DMS 273 (cell line): ENCODE measurements at regions not wholly inside any gene's neighbourhood (a gene's known extent, or its start where the extent isn't known, plus 50 kb on each side); places are given as distances from the start of the nearest gene placed in this dataset.
"Not testable (repeated sequence)": the region's sequence is repeated elsewhere in the genome, so short reads cannot be mapped to it uniquely, and the experiment has no call there.

Source experiments
- DNase-seq: peaks from one replicate; lab custom pipeline; 2025; ENCODE audit not compliant: unreplicated experiment; lab: John Stamatoyannopoulos, UW

DNA sequence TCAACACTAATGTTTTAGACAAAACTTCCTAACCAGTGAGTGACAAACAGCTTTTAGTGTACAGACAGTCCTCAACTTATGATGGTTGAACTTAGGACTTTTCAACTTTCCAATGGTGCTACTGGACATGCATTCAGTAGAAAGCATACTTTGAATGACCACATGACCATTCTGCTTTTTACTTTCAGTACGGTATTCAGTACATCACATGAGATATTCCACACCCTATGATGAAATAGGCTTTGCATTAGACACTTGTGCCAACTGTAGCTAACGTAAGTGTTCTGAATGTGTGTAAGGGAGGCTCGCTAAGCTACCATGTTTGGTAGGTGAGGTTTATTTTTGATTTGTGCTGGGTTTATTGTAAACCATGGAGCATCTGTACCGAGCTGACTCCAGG, 113.7 kb downstream of the WNT7A start:
- DNase-seq: no peak

DNA sequence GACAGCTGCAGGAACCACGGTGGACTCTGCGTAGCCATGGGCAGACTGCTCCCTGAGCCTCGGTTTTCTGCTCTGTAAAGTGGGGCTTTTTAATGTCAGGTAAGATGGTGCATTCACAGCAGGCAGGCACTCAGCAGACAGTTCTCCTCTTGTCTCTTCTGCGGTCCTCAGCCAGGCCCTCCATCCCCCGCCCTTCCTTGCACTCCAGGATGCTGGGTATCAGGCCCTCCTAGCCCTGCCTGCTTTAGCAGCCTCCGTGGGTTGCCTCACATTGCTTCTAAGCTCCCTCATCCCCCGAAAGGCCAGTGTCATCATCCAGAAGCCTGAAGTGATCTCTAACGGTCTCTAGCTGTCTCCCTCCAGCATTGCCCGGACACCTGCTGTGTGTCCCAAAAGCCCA, 115.7 kb downstream of the WNT7A start:
- DNase-seq: no peak

DNA sequence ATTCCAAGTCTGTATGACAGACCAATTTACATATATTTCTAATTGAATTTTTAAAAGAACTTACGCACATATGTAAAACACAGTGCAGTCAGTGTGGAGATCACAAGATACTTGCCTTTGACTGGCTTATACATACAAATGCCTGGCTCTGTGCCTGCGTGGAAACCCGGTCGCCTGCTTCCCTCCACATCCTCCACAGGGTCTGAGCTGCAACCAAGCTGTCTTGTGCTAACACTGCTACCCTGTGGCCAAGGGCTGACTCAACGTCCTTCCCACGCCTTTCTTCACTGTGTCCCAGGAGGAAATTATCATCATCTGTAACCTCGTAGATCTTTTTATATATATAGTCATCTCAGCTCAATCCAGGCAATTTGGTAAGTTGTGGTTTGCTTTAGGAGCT, 117.0 kb downstream of the WNT7A start:
- DNase-seq: no peak

DNA sequence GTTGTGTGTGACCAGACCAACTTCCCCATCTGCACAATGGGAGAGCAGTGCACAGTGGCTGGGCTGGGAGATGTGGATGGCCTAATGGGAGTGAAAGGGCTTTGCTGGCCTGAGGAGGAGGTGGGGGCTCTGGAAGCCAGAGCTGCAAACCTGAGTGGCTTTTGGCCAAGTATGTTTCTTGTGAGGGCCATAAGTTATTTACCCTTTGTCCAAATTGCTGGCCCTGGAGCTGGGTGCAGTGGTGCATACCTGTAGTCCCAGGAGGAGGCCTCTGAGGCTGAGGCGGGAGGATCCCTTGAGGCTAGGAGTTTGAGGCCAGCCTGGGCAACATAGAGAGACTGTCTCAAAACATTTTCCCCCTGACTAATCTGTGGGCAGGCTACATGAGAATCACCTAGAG, 129.1 kb downstream of the WNT7A start:
- no peak for DNase-seq

DNA sequence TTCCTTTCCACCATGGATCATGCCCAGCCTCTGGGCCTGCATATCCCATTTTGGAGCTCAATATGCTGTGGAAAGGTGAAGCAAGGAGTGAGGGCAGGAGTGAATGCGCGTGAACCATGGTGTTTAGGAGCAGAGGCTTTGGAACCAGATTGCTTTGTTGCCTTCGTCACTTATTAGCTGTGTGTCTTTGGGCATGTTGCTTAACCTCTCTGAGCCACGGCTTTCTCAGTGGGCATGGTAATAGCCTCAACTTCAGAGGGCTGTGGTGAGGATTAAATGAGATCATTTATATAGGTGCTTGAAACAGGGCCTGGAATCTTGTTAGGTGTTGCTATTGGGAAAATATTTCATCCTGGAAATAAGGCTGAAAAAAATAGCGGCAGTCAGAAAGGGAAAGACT, 129.7 kb downstream of the WNT7A start:
- DNase-seq: no peak

DNA sequence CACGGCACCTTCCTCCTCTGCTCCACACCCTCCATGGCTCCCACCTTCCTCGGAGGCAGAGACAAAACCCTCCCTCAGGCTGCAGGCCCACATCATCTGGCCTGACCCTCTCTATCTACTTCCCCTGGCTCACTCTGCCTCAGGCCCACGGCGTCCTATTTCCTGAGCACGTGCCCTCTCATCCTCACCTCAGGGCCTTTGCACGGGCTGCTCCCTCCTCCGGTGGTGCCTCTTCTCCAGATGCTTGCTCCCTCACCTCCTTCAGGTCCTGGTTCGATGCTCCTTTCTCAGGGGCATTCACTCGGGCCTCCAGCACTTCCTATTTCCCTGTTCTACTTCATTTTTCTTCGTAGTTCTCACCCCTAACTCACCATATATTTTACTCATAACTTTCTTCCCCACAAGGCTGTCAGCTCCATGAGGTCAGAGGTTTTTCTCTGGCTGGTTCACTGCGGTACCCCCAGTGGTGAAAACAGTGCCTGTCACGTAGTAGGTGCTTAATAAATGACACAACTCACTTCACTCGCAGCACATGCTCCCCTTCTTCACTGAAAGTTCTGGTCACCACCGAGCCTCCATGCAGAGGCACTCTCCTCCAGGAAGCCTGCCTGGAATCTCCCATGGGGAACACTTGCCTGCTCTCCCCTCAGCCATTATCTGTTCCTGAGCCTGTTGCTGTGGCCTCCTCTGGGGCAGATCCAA, 130.7 kb downstream of the WNT7A start:
- no peak for DNase-seq

DNA sequence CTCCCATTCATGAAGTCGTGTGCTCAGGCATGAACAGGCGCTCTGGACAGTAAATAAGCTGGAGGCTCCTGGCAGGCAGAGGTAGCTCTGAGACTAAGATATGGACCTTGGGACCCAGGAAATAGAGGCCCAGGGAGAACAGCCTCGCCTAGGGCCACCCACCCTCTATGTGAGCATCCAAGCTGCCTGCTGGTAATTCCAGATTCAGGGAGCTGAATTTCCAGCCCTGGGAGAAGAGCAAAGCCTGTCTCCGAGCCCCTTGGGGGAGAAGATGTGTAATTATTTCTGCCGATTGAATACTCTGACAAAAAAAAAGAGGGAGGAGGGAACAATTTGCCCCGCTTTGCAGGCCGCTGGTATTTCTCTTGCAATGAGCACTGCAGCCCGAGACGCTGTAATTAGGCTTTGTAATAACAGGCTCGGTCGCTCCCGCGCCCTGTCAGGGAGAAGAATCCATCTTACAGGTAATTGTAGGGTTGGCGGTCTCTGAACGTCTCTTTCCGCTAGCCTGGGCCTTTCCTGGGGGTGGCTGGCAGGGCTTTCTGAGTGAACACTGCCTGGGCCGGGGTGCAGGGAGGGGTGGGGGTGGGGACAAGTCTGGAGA, 131.5 kb downstream of the WNT7A start:
- DNase-seq: no peak

DNA sequence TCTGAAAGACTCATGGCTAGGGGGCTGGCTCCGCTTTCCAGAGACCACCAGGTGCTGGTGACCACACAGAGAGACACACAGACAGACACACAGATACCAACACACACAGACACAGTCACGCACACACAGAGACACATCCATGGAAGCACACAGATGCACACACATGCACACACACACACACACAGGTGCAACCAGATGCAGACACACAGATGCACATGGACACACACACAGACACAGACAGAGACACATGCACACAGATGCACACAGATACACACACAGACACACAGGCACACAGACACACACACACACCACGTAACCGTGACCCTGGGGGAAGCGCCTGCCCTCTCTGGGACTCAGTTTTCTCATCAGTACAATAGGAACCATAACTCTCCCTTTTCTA, 132.2 kb downstream of the WNT7A start:
- DNase-seq: no peak

DNA sequence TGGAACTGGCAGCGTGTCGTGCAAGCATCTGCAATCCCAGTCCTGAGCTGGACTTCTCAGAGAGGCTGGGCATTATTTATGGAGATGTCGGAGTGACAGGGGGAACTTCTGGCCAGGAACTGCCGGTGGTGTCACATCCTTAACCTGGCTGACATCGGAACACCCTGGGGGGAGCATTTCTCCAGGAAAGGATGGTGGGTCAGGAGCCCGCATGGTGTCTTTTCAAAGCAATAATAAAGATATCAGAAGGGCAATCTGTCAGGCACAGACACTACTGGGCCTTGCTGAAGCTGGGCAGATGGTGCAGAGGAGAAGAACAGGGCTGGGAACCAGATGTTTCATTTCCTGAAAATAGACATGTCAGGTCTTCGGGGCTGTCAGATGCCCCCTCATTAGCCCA, 133.5 kb downstream of the WNT7A start:
- peak; percentile 48 for DNase-seq

DNA sequence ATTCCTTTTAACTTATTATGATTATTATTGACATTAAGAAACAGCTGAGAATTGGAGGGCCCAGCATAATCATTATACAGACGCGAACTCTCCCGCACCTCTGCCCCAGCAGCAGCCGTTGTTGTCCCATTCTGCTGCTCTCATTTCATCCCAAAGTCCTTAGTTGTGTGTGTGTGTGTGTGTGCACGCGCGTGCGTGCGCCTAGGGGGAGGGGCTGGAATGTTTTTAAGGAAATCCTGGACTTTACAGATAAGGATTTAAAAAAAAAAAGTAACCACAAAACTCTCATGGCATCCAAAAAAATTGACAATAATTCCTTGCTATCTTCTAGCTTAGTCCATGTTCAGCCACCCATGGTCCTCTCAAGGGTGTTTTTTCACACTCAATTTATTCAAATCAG, 134.2 kb downstream of the WNT7A start:
- DNase-seq: no peak

DNA sequence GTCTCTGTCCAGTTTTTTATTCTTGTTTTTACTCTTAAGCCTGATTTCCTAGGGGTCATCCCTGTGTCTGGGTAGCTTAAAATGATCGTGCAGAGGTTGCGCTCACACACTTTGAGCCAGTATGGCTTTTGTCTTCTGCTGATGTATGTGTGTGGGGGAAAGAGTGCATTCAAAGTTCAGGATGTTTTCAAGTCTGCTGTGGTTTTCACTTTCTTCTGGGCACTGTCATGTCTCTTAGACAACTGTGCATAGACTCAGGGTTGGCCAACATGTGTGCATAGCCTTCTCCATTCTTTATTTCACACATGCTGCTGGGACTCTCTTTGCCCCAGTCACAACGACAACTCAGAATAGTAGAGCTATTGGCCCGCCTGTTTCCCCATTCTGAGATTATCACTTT, 139.1 kb downstream of the WNT7A start:
- DNase-seq: no peak

DNA sequence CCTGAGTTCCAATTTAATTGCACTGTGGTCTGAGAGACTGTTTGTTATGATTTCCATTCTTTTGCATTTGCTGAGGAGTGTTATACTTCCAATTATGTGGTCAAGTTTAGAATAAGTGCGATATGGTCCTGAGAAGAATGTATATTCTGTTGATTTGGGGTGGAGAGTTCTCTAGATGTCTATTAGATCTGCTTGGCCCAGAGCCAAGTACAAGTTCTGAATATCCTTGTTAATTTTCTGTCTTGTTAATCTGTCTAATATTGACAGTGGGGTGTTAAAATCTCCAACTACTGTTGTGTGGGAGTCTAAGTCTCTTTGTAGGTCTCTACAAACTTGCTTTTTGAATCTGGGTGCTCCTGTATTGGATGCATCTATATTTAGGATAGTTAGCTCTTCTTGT, 146.1 kb downstream of the WNT7A start:
- not testable (repeated sequence) for DNase-seq

DNA sequence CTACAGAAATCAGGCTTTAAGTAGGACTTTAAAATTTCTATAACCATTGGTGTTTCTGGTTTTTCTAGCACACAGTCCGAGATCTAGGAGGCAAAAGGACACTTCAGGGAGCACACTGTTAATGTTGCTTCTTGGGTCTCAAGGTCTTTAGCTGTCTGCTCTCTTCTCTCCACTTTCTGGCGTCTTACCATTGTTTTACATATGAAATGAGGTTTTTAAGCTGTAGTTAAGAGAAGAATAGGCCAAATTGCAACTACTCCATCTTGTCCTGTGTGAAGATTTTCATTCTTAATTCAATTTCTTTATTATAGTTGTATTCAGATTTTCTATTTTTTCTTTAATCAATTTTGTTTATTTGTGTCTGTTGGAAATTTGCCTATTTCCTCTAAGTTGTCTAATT, 151.4 kb downstream of the WNT7A start:
- no peak for DNase-seq

DNA sequence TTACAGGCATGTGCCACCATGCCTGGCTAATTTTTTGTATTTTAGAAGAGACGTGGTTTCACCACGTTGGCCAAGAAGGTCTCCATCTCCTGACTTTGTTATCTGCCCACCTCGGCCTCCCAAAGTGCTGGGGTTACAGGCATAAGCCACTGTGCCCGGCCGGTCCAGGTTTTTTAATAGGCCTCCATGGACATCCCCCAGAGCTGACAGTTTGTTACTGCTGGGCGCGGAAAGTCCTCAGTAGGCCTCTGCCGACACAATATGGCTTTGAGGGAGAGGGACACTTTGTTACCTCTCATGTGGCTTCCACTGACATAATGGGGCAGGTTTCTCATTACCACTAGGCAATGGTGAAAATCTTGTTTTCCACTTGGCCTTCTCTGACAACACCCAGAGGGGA, 152.0 kb downstream of the WNT7A start:
- DNase-seq: no peak

DNA sequence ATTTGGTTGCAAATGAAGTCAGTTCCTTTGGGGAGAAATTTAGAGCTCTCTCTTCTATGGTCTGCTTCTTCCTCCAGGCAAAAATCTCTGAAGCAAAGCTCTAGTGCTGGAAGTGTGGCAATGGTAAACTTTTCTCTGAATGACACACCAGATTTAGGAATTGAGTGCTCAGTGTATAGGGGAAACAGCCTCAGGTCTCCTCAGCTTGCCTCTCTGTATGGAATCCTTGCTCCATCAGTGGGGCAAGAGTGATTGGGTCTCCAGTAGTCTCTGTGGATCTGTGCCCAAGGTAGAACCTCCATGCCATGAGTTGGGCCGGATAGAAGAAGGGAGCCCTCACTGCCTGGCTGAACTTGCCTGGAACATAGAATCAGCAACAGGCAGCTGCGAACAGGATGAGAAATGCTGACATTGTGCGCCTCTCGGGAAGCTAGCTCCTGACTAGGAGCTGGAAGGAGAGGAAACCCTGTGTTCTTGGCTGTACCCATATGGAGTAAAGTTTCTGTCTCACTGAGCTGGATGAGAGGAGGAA, 156.1 kb downstream of the WNT7A start:
- no peak for DNase-seq

DNA sequence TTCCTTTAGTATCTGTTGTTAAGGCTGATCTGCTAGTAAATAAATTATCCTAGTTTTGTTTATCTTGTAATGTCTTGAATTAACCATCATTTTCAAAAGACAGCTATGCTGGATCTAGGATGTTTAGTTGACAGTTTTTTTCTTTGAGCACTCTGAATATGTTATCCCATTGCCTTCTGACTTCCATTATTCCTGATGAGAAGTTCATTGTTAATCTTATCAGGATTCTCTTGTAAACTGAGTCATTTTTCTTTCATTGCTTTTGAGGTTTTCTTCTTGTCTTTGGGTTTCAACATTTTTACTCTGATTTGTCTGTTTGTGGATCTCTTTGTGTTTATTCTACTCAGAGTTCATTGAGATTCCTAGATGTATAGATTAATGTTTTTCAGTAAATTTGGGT, 157.7 kb downstream of the WNT7A start:
- DNase-seq: no peak

DNA sequence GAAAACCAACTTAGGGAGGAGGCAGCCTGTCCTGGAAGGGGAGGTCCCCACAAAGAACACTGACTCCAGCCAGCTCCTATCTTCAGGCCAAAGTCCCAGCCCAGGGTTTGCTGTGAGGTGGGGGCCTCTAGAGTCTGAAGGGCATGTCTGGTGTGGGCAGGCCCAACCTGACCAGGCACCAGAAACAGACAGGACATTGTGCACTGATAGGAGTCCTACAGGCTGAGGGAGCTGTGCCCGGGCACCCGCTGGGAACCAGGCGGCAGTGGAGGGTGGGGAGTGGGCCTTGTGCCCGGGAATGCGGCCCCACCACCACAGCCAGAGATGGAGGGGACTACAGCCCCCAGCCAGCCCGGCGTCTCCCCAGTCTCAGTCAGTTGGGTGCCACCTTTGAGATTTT, 161.4 kb downstream of the WNT7A start:
- no peak for DNase-seq

DNA sequence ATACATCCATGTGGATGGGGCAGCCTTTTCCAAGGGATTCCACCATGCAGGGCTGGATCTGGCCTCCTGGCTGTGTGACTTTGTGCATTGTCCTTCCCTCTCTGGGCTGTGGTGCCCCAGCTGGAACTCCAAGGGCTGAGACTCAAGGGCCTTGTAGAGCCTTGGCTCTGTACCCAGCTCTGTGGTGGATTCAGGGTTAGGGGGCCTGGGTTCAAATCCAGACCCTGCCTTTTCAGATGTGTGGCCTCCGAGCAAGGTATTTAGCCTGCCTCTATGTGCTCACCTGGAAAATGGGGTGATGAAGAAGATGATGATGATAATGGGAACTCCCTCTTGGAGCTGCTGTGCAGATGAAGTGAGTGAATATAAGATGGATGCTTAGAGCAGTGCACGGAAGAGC, 161.9 kb downstream of the WNT7A start:
- no peak for DNase-seq

DNA sequence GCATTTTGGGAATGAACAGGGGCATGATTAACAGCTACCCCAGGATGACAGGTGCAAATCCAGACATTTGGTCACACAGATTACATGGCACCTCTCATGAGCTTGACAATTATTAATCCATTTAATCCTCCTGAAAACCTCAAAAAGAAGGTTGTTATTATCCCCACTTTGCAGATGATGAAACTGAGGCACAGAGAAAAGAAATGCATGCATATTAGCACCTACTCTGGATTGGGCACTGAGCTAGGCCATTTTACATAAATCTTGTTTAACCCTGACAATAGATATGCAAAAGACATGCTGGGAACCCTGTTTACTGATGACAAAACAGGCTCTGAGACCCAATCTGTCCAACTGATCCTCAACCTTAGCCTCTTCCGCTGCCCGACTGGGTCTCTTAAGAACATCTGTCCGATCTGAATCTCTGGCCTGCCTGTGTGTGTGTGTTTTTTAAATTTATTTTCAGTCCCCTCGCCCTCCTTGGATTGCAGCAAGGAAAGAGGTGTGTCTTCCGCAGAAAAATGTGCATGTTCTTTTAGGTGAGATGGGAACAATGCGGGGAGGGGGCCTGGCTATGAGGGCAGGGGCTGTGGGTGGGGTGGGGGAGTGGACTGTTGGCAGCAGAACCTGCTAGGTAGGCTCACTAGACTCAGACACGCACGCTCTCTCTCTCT, 162.5 kb downstream of the WNT7A start:
- no peak for DNase-seq

DNA sequence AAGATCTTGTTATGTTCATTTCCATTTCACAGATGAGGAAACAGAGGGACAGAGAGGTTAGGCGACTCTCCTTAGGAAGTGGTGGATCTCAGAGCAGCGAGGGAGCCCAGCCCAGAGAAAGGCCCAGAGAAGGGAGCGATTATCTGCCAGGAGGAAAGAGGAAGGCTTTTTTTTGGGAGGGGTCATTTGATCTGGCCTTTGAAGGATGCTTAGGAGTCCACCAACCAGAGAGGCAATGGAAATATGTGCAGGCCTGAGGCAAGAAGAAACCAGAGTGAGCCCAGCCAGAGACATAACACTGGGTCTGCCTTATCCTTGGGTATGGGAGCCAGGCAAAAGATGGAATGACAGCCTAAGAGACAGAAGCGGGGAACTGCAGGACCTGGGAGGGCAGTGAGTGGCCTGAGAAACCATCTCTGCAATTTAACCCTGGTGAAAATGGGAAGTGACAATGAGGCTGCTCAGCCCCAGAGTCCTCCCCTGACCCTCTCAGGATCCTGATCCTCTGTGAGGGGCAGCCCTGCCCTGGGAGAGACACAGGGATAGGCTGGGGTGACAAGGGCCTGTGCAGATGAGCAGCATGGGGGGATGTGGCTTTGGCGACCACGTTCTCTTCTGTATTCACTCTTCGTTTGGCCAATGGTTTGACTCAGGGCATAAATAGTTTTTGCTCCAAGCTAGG, 163.2 kb downstream of the WNT7A start:
- DNase-seq: no peak

DNA sequence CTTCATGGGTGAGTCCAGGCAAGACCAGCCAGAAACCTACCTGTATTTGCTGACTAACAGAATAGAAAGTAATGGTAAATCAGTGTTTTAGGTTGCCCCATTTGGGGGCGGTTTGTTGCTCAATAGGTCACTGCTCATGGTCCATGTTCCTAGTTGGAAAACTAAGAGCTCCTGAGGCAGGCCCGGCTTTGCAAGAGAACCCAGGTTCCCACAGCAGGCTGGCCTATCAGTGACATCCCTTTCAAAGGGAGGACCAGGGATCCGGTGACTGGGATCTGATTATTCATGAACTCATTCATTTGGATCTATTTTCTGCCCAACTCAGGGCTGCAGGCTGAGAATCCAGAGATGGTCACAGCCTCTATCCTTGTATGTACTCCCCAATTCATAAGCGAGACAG, 163.9 kb downstream of the WNT7A start:
- no peak for DNase-seq
